ENCODE measurements at regions not wholly inside any gene's neighbourhood (a gene's known extent, or its start where the extent isn't known, plus 50 kb on each side); places are given as distances from the start of the nearest gene placed in this dataset.
"Not testable (repeated sequence)": the region's sequence is repeated elsewhere in the genome, so short reads cannot be mapped to it uniquely, and the experiment has no call there.

GRCh38 chr19:21655540-21656126 is 111.7 kb downstream of the ZNF100 start (continued):
- no peak for TF ChIP-seq ETS1 (IDR thresholded peaks at IDR 0.05)
- no peak for TF ChIP-seq CTCF (conservative IDR thresholded peaks at IDR 0.05; ENCODE audit: low read depth in 2 of 2)

DNA sequence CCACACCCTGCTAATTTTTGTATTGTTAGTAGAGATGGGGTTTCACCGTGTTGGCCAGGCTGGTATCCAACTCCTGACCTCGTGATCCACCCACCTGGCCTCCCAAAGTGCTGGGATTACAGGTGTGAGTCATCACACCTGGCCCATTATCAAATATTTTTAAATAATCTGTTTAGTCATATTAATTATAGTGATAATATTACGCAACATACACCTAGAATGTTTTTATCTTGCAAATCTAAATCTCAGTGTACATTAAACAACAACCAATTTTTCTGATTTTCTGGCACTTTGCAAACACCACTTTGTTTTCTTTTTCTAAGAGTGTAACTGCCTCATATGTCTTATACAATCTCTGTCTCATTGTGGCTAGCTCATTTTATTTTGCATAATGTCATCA is 115.9 kb downstream of the ZNF100 start:
- peaks cover 51% of the 10 kb centered on the region for H3K9me3 Mint-ChIP-seq

GRCh38 chr19:21638776-21639175 is 128.6 kb downstream of the ZNF100 start:
- Mint-ChIP-seq H3K9me3 (peaks cover 31% of the 10 kb centered on the region), H3K4me3 (no peak overlapping the region), H3K27ac (no peak overlapping the region), H3K4me1 (no peaks in the 10 kb centered on the region), H3K36me3 (ENCODE audit: low read depth) (peaks cover 16% of the 10 kb centered on the region), H3K27me3 (ENCODE audit: insufficient read depth, low read depth, poor library complexity) (peaks cover 2% of the 10 kb centered on the region)
- no peaks in the 10 kb centered on the region for H3F3A ChIP-seq (replicated peaks; ENCODE audit: low read depth)
- no peaks in the 10 kb centered on the region for H4K20me1 ChIP-seq (replicated peaks; ENCODE audit: insufficient read depth)
- no peak overlapping the region for H2AFZ ChIP-seq
- no peaks in the 10 kb centered on the region for H3K79me2 ChIP-seq (replicated peaks; ENCODE audit: insufficient read depth)
- H3K4me1 ChIP-seq (ENCODE audit: insufficient read depth), result no peaks in the 10 kb centered on the region
- no peak for DNase-seq (ENCODE audit: low spot score)
- H3K4me2 ChIP-seq, result no peak overlapping the region
- no peak overlapping the region for H3K4me3 ChIP-seq
- no peak for ATAC-seq
- H3K36me3 ChIP-seq (ENCODE audit: insufficient read depth), result peaks cover 4% of the 10 kb centered on the region; the same call in 1 of the 2 replicates
- H3K27ac ChIP-seq (ENCODE audit: low read depth), result no peak overlapping the region
- 0 out of 2 replicates have a peak, but pooled peaks cover 4% of the 10 kb centered on the region for H3K9me2 ChIP-seq (ENCODE audit: insufficient read depth)
- no peaks in the 10 kb centered on the region for H3K27me3 ChIP-seq (ENCODE audit: insufficient read depth)
- no peak for TF ChIP-seq ETS1 (IDR thresholded peaks at IDR 0.05)
- TF ChIP-seq EZH2 (IDR thresholded peaks at IDR 0.05; ENCODE audit: low read depth, unreplicated experiment), result no peak
- no peak for TF ChIP-seq EZH2phosphoT487 (IDR thresholded peaks at IDR 0.05; ENCODE audit: unreplicated experiment)
- TF ChIP-seq, protein P1, sequence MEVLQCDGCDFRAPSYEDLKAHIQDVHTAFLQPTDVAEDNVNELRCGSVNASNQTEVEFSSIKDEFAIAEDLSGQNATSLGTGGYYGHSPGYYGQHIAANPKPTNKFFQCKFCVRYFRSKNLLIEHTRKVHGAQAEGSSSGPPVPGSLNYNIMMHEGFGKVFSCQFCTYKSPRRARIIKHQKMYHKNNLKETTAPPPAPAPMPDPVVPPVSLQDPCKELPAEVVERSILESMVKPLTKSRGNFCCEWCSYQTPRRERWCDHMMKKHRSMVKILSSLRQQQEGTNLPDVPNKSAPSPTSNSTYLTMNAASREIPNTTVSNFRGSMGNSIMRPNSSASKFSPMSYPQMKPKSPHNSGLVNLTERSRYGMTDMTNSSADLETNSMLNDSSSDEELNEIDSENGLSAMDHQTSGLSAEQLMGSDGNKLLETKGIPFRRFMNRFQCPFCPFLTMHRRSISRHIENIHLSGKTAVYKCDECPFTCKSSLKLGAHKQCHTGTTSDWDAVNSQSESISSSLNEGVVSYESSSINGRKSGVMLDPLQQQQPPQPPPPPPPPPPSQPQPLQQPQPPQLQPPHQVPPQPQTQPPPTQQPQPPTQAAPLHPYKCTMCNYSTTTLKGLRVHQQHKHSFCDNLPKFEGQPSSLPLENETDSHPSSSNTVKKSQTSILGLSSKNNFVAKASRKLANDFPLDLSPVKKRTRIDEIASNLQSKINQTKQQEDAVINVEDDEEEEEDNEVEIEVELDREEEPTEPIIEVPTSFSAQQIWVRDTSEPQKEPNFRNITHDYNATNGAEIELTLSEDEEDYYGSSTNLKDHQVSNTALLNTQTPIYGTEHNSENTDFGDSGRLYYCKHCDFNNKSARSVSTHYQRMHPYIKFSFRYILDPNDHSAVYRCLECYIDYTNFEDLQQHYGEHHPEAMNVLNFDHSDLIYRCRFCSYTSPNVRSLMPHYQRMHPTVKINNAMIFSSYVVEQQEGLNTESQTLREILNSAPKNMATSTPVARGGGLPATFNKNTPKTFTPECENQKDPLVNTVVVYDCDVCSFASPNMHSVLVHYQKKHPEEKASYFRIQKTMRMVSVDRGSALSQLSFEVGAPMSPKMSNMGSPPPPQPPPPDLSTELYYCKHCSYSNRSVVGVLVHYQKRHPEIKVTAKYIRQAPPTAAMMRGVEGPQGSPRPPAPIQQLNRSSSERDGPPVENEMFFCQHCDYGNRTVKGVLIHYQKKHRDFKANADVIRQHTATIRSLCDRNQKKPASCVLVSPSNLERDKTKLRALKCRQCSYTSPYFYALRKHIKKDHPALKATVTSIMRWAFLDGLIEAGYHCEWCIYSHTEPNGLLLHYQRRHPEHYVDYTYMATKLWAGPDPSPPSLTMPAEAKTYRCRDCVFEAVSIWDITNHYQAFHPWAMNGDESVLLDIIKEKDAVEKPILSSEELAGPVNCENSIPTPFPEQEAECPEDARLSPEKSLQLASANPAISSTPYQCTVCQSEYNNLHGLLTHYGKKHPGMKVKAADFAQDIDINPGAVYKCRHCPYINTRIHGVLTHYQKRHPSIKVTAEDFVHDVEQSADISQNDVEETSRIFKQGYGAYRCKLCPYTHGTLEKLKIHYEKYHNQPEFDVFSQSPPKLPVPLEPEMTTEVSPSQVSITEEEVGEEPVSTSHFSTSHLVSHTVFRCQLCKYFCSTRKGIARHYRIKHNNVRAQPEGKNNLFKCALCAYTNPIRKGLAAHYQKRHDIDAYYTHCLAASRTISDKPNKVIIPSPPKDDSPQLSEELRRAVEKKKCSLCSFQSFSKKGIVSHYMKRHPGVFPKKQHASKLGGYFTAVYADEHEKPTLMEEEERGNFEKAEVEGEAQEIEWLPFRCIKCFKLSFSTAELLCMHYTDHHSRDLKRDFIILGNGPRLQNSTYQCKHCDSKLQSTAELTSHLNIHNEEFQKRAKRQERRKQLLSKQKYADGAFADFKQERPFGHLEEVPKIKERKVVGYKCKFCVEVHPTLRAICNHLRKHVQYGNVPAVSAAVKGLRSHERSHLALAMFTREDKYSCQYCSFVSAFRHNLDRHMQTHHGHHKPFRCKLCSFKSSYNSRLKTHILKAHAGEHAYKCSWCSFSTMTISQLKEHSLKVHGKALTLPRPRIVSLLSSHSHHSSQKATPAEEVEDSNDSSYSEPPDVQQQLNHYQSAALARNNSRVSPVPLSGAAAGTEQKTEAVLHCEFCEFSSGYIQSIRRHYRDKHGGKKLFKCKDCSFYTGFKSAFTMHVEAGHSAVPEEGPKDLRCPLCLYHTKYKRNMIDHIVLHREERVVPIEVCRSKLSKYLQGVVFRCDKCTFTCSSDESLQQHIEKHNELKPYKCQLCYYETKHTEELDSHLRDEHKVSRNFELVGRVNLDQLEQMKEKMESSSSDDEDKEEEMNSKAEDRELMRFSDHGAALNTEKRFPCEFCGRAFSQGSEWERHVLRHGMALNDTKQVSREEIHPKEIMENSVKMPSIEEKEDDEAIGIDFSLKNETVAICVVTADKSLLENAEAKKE (CRISPR knock-in tag; IDR thresholded peaks at IDR 0.05), result no peak
- TF ChIP-seq POLR2AphosphoS5 (IDR thresholded peaks at IDR 0.05; ENCODE audit: low read depth), result no peak

More for the DNA sequence above, 115.9 kb downstream of the ZNF100 start:
- H3K79me2 ChIP-seq (replicated peaks; ENCODE audit: insufficient read depth); H3K4me1 ChIP-seq (ENCODE audit: insufficient read depth); H3K36me3 ChIP-seq (ENCODE audit: insufficient read depth); H3K4me2 ChIP-seq; H3K27ac ChIP-seq (ENCODE audit: low read depth); H3K27me3 ChIP-seq (ENCODE audit: insufficient read depth); ATAC-seq; H4K20me1 ChIP-seq (replicated peaks; ENCODE audit: insufficient read depth); H3K27me3 Mint-ChIP-seq (ENCODE audit: insufficient read depth, low read depth, poor library complexity); H3K27ac Mint-ChIP-seq; H3K9me2 ChIP-seq (ENCODE audit: insufficient read depth); DNase-seq (ENCODE audit: low spot score); H3K4me3 Mint-ChIP-seq; H3K4me3 ChIP-seq; H3K4me1 Mint-ChIP-seq; H2AFZ ChIP-seq; H3F3A ChIP-seq (replicated peaks; ENCODE audit: low read depth): not testable (repeated sequence)
- peaks cover 28% of the 10 kb centered on the region for H3K36me3 Mint-ChIP-seq (ENCODE audit: low read depth)

Data from GM23338 (cell line).